H9 (cell line): ENCODE measurements at regions not wholly inside any gene's neighbourhood (a gene's known extent, or its start where the extent isn't known, plus 50 kb on each side); places are given as distances from the start of the nearest gene placed in this dataset.

ENCODE experiments used
- DNase-seq: peaks from one replicate; pipeline ENCODE4 v3.0.0-alpha.2; 2017
- H2AFZ ChIP-seq: one replicate; pipeline ENCODE4 v1.6.1; 2013; ENCODE audit warnings: mild to moderate bottlenecking, low read length, control low read depth, moderate library complexity
- H2AK5ac ChIP-seq: 2 replicates; pipeline ENCODE4 v1.6.1; 2013; ENCODE audit warnings: low read length, control low read depth, mixed read lengths; ENCODE audit not compliant: insufficient read length
- H2BK120ac ChIP-seq: one replicate; pipeline ENCODE4 v1.6.1; 2013; ENCODE audit warnings: low read depth, mild to moderate bottlenecking, low read length, control low read depth, inconsistent platforms; ENCODE audit not compliant: poor library complexity, severe bottlenecking
- H2BK12ac ChIP-seq: 2 replicates; pipeline ENCODE4 v1.6.1; 2013; ENCODE audit warnings: low read length, control low read depth, mixed read lengths, low read depth; ENCODE audit not compliant: insufficient read length
- H2BK15ac ChIP-seq: 2 replicates; pipeline ENCODE4 v1.6.1; 2013; ENCODE audit warnings: low read depth, low read length, control low read depth
- H2BK20ac ChIP-seq: one replicate; pipeline ENCODE4 v1.6.1; 2013; ENCODE audit warnings: low read depth, mild to moderate bottlenecking, low read length, control low read depth, inconsistent platforms; ENCODE audit not compliant: poor library complexity, severe bottlenecking
- H2BK5ac ChIP-seq: 2 replicates; pipeline ENCODE4 v1.6.1; 2013; ENCODE audit warnings: low read length, control low read depth, mixed read lengths; ENCODE audit not compliant: insufficient read length
- H3K14ac ChIP-seq: 2 replicates; pipeline ENCODE4 v1.6.1; 2013; ENCODE audit warnings: low read length, control low read depth; ENCODE audit not compliant: insufficient read depth
- H3K18ac ChIP-seq: 2 replicates; pipeline ENCODE4 v1.6.1; 2013; ENCODE audit warnings: low read depth, mild to moderate bottlenecking, mixed read lengths, low read length, control low read depth; ENCODE audit not compliant: insufficient read length
- H3K23ac ChIP-seq: 2 replicates; pipeline ENCODE4 v1.6.1; 2013; ENCODE audit warnings: low read length, control low read depth, mixed read lengths, low read depth; ENCODE audit not compliant: insufficient read length
- H3K23me2 ChIP-seq: 2 replicates; pipeline ENCODE4 v1.6.1; 2013; ENCODE audit warnings: low read depth, mild to moderate bottlenecking, mixed read lengths, low read length, control low read depth; ENCODE audit not compliant: insufficient read length, poor library complexity, severe bottlenecking
- H3K27ac ChIP-seq: 2 replicates; pipeline ENCODE4 v1.5.1; 2013; ENCODE audit warnings: low read length, control low read depth, mixed read lengths, low read depth; ENCODE audit not compliant: insufficient read length
- H3K27me3 ChIP-seq: 2 replicates; pipeline ENCODE4 v1.6.1; 2013; ENCODE audit warnings: low read length, control low read depth, inconsistent platforms; ENCODE audit not compliant: insufficient read depth
- H3K4ac ChIP-seq: 2 replicates; pipeline ENCODE4 v1.6.1; 2013; ENCODE audit warnings: low read depth, mild to moderate bottlenecking, control low read depth, inconsistent platforms, low read length, moderate library complexity
- H3K4me1 ChIP-seq: 2 replicates; pipeline ENCODE4 v1.6.1; 2013; ENCODE audit warnings: low read length, control low read depth, inconsistent platforms; ENCODE audit not compliant: insufficient read depth
- H3K4me2 ChIP-seq: 2 replicates; pipeline ENCODE4 v1.6.1; 2013; ENCODE audit warnings: low read length, control low read depth, mixed read lengths; ENCODE audit not compliant: insufficient read length, insufficient read depth
- H3K56ac ChIP-seq: 2 replicates; pipeline ENCODE4 v1.6.1; 2013; ENCODE audit warnings: low read depth, mild to moderate bottlenecking, mixed read lengths, low read length, control low read depth; ENCODE audit not compliant: insufficient read length
- H3K79me1 ChIP-seq: 2 replicates; pipeline ENCODE4 v1.6.1; 2013; ENCODE audit warnings: low read depth, mild to moderate bottlenecking, moderate library complexity, low read length, control low read depth, inconsistent platforms; ENCODE audit not compliant: insufficient read depth, poor library complexity, severe bottlenecking
- H3K79me2 ChIP-seq: 2 replicates; pipeline ENCODE4 v1.6.1; 2013; ENCODE audit warnings: low read length, control low read depth, inconsistent platforms; ENCODE audit not compliant: insufficient read depth
- H3K9ac ChIP-seq: 2 replicates; pipeline ENCODE4 v1.6.1; 2013; ENCODE audit warnings: low read length, control low read depth, mixed read lengths; ENCODE audit not compliant: insufficient read length; ENCODE audit errors: extremely low read depth
- H3K9me3 ChIP-seq: one replicate; pipeline ENCODE4 v1.6.1; 2013; ENCODE audit warnings: low read depth, low read length, inconsistent platforms; ENCODE audit not compliant: control insufficient read depth
- H3T11ph ChIP-seq: one replicate; pipeline ENCODE4 v1.6.1; 2013; ENCODE audit warnings: mild to moderate bottlenecking, low read length, control low read depth, inconsistent platforms
- H4K20me1 ChIP-seq: one replicate; pipeline ENCODE4 v1.6.1; 2013; ENCODE audit not compliant: control insufficient read depth, insufficient read length, insufficient read depth
- H4K5ac ChIP-seq: 2 replicates; pipeline ENCODE4 v1.6.1; 2013; ENCODE audit warnings: low read depth, mild to moderate bottlenecking, mixed read lengths, low read length, control low read depth; ENCODE audit not compliant: insufficient read length
- H4K8ac ChIP-seq: replicated peaks from 2 replicates; pipeline ENCODE4 v1.6.1; 2013; ENCODE audit warnings: low read length, control low read depth, mixed read lengths, low read depth; ENCODE audit not compliant: insufficient read length
- H4K91ac ChIP-seq: 2 replicates; pipeline ENCODE4 v1.6.1; 2013; ENCODE audit warnings: low read depth, mild to moderate bottlenecking, moderate library complexity, mixed read lengths, low read length, control low read depth; ENCODE audit not compliant: insufficient read length
- H3K27ac Mint-ChIP-seq, 3 experiments: 2 replicates in 2 of 3; 3 replicates in 1 of 3; pipeline ENCODE4 v1.8.0; 2020 to 2021; ENCODE audit warnings: mixed read lengths in 3 of 3, mild to moderate bottlenecking in 1 of 3, moderate library complexity in 1 of 3
- H3K27me3 Mint-ChIP-seq: 2 replicates; pipeline ENCODE4 v1.8.0; 2021; ENCODE audit warnings: low read depth, mild to moderate bottlenecking, moderate library complexity, mixed read lengths
- H3K36me3 Mint-ChIP-seq, 3 experiments: 2 replicates in 2 of 3; 3 replicates in 1 of 3; pipeline ENCODE4 v1.8.0; 2020 to 2021; ENCODE audit warnings: low read depth in 3 of 3, mixed read lengths in 3 of 3; ENCODE audit not compliant: insufficient read depth in 1 of 3
- H3K4me1 Mint-ChIP-seq, 2 experiments: 2 replicates each; pipeline ENCODE4 v1.8.0; 2020; ENCODE audit warnings: mixed read lengths in 2 of 2
- H3K4me3 Mint-ChIP-seq, 2 experiments: 2 replicates in 1 of 2; 3 replicates in 1 of 2; pipeline ENCODE4 v1.8.0; 2020 to 2021; ENCODE audit warnings: mild to moderate bottlenecking in 2 of 2, mixed read lengths in 2 of 2, moderate library complexity in 1 of 2
- H3K9me3 Mint-ChIP-seq, 2 experiments: 2 replicates in 1 of 2; 3 replicates in 1 of 2; pipeline ENCODE4 v1.8.0; 2020; ENCODE audit warnings: mild to moderate bottlenecking in 2 of 2, mixed read lengths in 2 of 2, moderate library complexity in 1 of 2
- CTCF ChIP-seq: fragments of 200-600 bp; sonication (generic); conservative IDR thresholded peaks from 3 replicates; pipeline ENCODE4 v1.8.0; 2021; ENCODE audit warnings: antibody characterized with exemption, mild to moderate bottlenecking
- WGBS: extraction: QIAGEN DNeasy Blood & Tissue Kit; methylation state at CpG from one replicate; pipeline ENCODE4 v1.1.7; 2013; ENCODE audit warnings: missing lambda C conversion rate, low lambda C conversion rate, mixed read lengths; ENCODE audit not compliant: insufficient read length; ENCODE audit errors: extremely low coverage; 5-methylcytosine and 5-hydroxymethylcytosine counted together

GRCh38 chr3:117744935-117745334, 1035.4 kb downstream of the TUSC7 start:
- Histone ChIP-seq H4K8ac (no peak overlapping the region), H2AFZ (no peak overlapping the region), H3K4me1 (no peaks in the 10 kb centered on the region), H2BK12ac (no peak overlapping the region), H3K79me1 (no peaks in the 10 kb centered on the region), H3K23me2 (no peaks in the 10 kb centered on the region), H3K9ac (no peak overlapping the region), H3K23ac (no peak overlapping the region), H3K56ac (no peak overlapping the region), H4K5ac (no peak overlapping the region), H2BK5ac (no peak overlapping the region), H2BK20ac (no peak overlapping the region), H3K18ac (no peak overlapping the region), H3K27me3 (no peaks in the 10 kb centered on the region), H4K20me1 (no peaks in the 10 kb centered on the region), H3K9me3 (no peaks in the 10 kb centered on the region), H3K27ac (no peak overlapping the region), H3K14ac (no peak overlapping the region), H2BK120ac (no peak overlapping the region), H3K4ac (no peak overlapping the region), H2BK15ac (no peak overlapping the region), H4K91ac (no peak overlapping the region), H3T11ph (no peak overlapping the region), H3K79me2 (no peaks in the 10 kb centered on the region), H2AK5ac (no peak overlapping the region), H3K4me2 (no peak overlapping the region)
- Mint-ChIP-seq H3K4me3 (no peak overlapping the region), H3K9me3 (peaks cover 0 to 3% of the 10 kb centered on the region in 2 experiments; a peak in 2 of 5 replicates), H3K4me1 (no peaks in the 10 kb centered on the region), H3K36me3 (peaks cover 0 to 2% (median 0%) of the 10 kb centered on the region in 3 experiments; a peak in 2 of 7 replicates), H3K27me3 (no peaks in the 10 kb centered on the region), H3K27ac (no peak overlapping the region)
- no peak for TF ChIP-seq CTCF
- DNase-seq: no peak
- WGBS: no CpG with 5 or more reads among the region's 1 CpG
